Lung (tissue), 11 donors: ENCODE measurements at regions not wholly inside any gene's neighbourhood (a gene's known extent, or its start where the extent isn't known, plus 50 kb on each side); places are given as distances from the start of the nearest gene placed in this dataset.

ENCODE experiments used
- ATAC-seq: fragments of 200-7000 bp; cut with Tn5 transposase; one replicate; pipeline ENCODE4 v1.9.1; 2020; ENCODE audit warnings: moderate number of reproducible peaks; ENCODE audit not compliant: insufficient read depth, low FRiP score
- DNase-seq, 3 donors: peaks; one replicate each; pipeline ENCODE4 v3.0.0-alpha.2; 2013 to 2017
- H3K27ac ChIP-seq, 2 donors: one replicate each; pipeline ENCODE4 v1.5.1; 2013; ENCODE audit warnings: mild to moderate bottlenecking in 2 of 2, moderate library complexity in 2 of 2, control low read depth in 1 of 2, inconsistent platforms in 1 of 2, low read depth in 1 of 2, low read length in 1 of 2
- H3K27me3 ChIP-seq, 3 donors: one replicate each; pipeline ENCODE4 v1.5.1; 2013; ENCODE audit warnings: low read length in 2 of 3; ENCODE audit not compliant: control insufficient read depth in 3 of 3, insufficient read depth in 3 of 3
- H3K36me3 ChIP-seq, 4 donors: one replicate each; pipeline ENCODE4 v1.5.1; 2013; ENCODE audit warnings: low read length in 4 of 4, mild to moderate bottlenecking in 1 of 4, moderate library complexity in 1 of 4; ENCODE audit not compliant: control insufficient read depth in 4 of 4, insufficient read depth in 4 of 4
- H3K4me1 ChIP-seq, 5 donors: one replicate each; pipeline ENCODE4 v1.5.1; 2013; ENCODE audit warnings: low read length in 5 of 5, mild to moderate bottlenecking in 2 of 5, moderate library complexity in 1 of 5; ENCODE audit not compliant: control insufficient read depth in 5 of 5, insufficient read depth in 5 of 5
- H3K4me3 ChIP-seq: one replicate; pipeline ENCODE4 v1.5.1; 2013; ENCODE audit warnings: mild to moderate bottlenecking, control low read depth, moderate library complexity
- H3K9ac ChIP-seq, 2 donors: one replicate each; pipeline ENCODE4 v1.5.1; 2013; ENCODE audit warnings: low read length in 2 of 2, control low read depth in 1 of 2; ENCODE audit not compliant: insufficient read depth in 1 of 2
- H3K9me3 ChIP-seq, 4 donors: one replicate each; pipeline ENCODE4 v1.5.1; 2013; ENCODE audit warnings: low read length in 3 of 4, mild to moderate bottlenecking in 1 of 4, moderate library complexity in 1 of 4; ENCODE audit not compliant: control insufficient read depth in 4 of 4, insufficient read depth in 3 of 4
- CTCF ChIP-seq: IDR thresholded peaks from 2 replicates; pipeline ENCODE4 v1.5.1; 2012; ENCODE audit warnings: mild to moderate bottlenecking; ENCODE audit errors: control extremely low read depth, extremely low read depth
- WGBS, 2 donors: extraction: QIAGEN DNeasy Blood & Tissue Kit; methylation state at CpG; one replicate each; pipeline ENCODE4 v1.1.7; 2013; 5-methylcytosine and 5-hydroxymethylcytosine counted together
- donor health status: control.
- donor health status: control.
- donor health status: Bipolar disorder and iron deficiency.
- donor health status: healthy.
- donor health status: DM: yes; HTN: yes; CAD: no.

GRCh38 chr1:235004276-235004675 lies 124.4 kb downstream of the TOMM20 start:
- no peak overlapping the region for H3K4me3 ChIP-seq
- H3K9me3 ChIP-seq, result no peaks in the 10 kb centered on the region
- no peak overlapping the region for H3K27ac ChIP-seq
- WGBS, 2 donors, result 95 to 100% methylated on average over 2 of the region's 2 CpGs
- DNase-seq, result no peak
- no peaks in the 10 kb centered on the region for H3K27me3 ChIP-seq
- peaks cover 0 to 2% (median 0%) of the 10 kb centered on the region in 5 donors for H3K4me1 ChIP-seq
- TF ChIP-seq CTCF, result no peak
- H3K36me3 ChIP-seq, result no peaks in the 10 kb centered on the region
- no peak for ATAC-seq
- no peak overlapping the region for H3K9ac ChIP-seq

GRCh38 chr1:235002706-235003300 lies 125.8 kb downstream of the TOMM20 start:
- no peaks in the 10 kb centered on the region for H3K27me3 ChIP-seq
- H3K9me3 ChIP-seq, result no peaks in the 10 kb centered on the region
- no peak overlapping the region for H3K27ac ChIP-seq
- no peak overlapping the region for H3K9ac ChIP-seq
- 97% methylated on average over 10 of the region's 10 CpGs for WGBS, 2 donors
- DNase-seq, result no peak
- ATAC-seq, result no peak
- peaks cover 0 to 10% (median 4%) of the 10 kb centered on the region in 5 donors for H3K4me1 ChIP-seq
- no peak for TF ChIP-seq CTCF
- H3K4me3 ChIP-seq, result no peak overlapping the region
- H3K36me3 ChIP-seq, result no peaks in the 10 kb centered on the region

- H3K27me3 ChIP-seq, result no peaks in the 10 kb centered on the region
- H3K9me3 ChIP-seq, result no peaks in the 10 kb centered on the region
- no peak overlapping the region for H3K4me3 ChIP-seq
- H3K9ac ChIP-seq, result no peak overlapping the region
- TF ChIP-seq CTCF, result no peak
- DNase-seq, result no peak
- ATAC-seq, result no peak
- peaks cover 5 to 16% (median 11%) of the 10 kb centered on the region in 5 donors for H3K4me1 ChIP-seq
- 98 to 99% methylated on average over 10 of the region's 10 CpGs for WGBS, 2 donors
- H3K36me3 ChIP-seq, result no peaks in the 10 kb centered on the region
- H3K27ac ChIP-seq, result no peak overlapping the region
These were observed 129.1 kb downstream of the TOMM20 start for GRCh38 chr1:234999513-234999940.
